ENCODE measurements at regions not wholly inside any gene's neighbourhood (a gene's known extent, or its start where the extent isn't known, plus 50 kb on each side); places are given as distances from the start of the nearest gene placed in this dataset.
"Not testable (repeated sequence)": the region's sequence is repeated elsewhere in the genome, so short reads cannot be mapped to it uniquely, and the experiment has no call there.

- no peak for FAIRE-seq
- TF ChIP-seq FOSB (CRISPR knock-in tag; IDR thresholded peaks at IDR 0.05) = no peak
- TF ChIP-seq BHLHE40 (IDR thresholded peaks at IDR 0.05; ENCODE audit: low read depth, low read length) = no peak
- TF ChIP-seq HOXB13 (CRISPR knock-in tag; IDR thresholded peaks at IDR 0.05; ENCODE audit: low read depth) = no peak
- Histone ChIP-seq H3K27ac (no peak overlapping the region), H3K4me3 (no peak overlapping the region), H3K9me3 (no peaks in the 10 kb centered on the region), H3K4me2 (no peak overlapping the region), H3K4me1 (no peaks in the 10 kb centered on the region)
- POLR2A ChIA-PET = no interaction called here
- ATAC-seq = no peak
- DNase-seq (ENCODE audit: low read depth in 1 of 2, low spot score in 1 of 2) = no peak
- WGBS (ENCODE audit: missing lambda C conversion rate) = 51% methylated on average over 3 of the region's 3 CpGs
- CTCF ChIA-PET = no interaction called here
Measured at GRCh38 chr3:134729649-134730048, 65.4 kb upstream of the EPHB1 start.

- H3K4me3 ChIP-seq = no peak overlapping the region
- TF ChIP-seq POLR2AphosphoS2 (conservative IDR thresholded peaks at IDR 0.05; ENCODE audit: low read length) (no peak), BHLHE40 (IDR thresholded peaks at IDR 0.05; ENCODE audit: low read depth, low read length) (no peak), HMGXB4 (CRISPR knock-in tag; IDR thresholded peaks at IDR 0.05; ENCODE audit: borderline replicate concordance) (no peak), NFE2L2 (conservative IDR thresholded peaks at IDR 0.05; ENCODE audit: low read length) (no peak), ELK1 (IDR thresholded peaks at IDR 0.05; ENCODE audit: low read depth, low read length) (no peak), MAZ (IDR thresholded peaks at IDR 0.05; ENCODE audit: borderline replicate concordance, low read depth, low read length) (no peak), ESRRA (IDR thresholded peaks at IDR 0.05; ENCODE audit: borderline replicate concordance, low read length) (no peak), FOSL2 (IDR thresholded peaks at IDR 0.05) (no peak), FOSL2 (CRISPR knock-in tag; IDR thresholded peaks at IDR 0.05) (no peak), CBX2 (IDR thresholded peaks at IDR 0.05; ENCODE audit: borderline replicate concordance, low read depth) (no peak), CHD2 (IDR thresholded peaks at IDR 0.05; ENCODE audit: low read length, partially characterized antibody) (no peak), ZSCAN20 (CRISPR knock-in tag; IDR thresholded peaks at IDR 0.05) (no peak), HES2 (IDR thresholded peaks at IDR 0.05) (no peak), NR3C1 (IDR thresholded peaks at IDR 0.05) (no peak), KDM5A (IDR thresholded peaks at IDR 0.05) (no peak), TP53 (CRISPR knock-in tag; IDR thresholded peaks at IDR 0.05) (no peak)
- H3K9me3 ChIP-seq = no peaks in the 10 kb centered on the region
- CTCF ChIA-PET = no interaction called here
- no peak overlapping the region for H3K4me2 ChIP-seq
- H3K27ac ChIP-seq = no peak overlapping the region
- POLR2A ChIA-PET = no interaction called here
- WGBS (ENCODE audit: missing lambda C conversion rate) = 50% methylated on average over 2 of the region's 2 CpGs
- DNase-seq (ENCODE audit: low read depth in 1 of 2, low spot score in 1 of 2) (no peak), FAIRE-seq (no peak), ATAC-seq (no peak)
- H3K4me1 ChIP-seq = no peaks in the 10 kb centered on the region
Measured at GRCh38 chr3:134737516-134737915, 57.5 kb upstream of the EPHB1 start.

GRCh38 chr3:134740077-134740476, 55.0 kb upstream of the EPHB1 start:
- DNase-seq (ENCODE audit: low read depth in 1 of 2, low spot score in 1 of 2); H3K4me1 ChIP-seq; CTCF ChIA-PET; ATAC-seq; FAIRE-seq; H3K9me3 ChIP-seq; H3K27ac ChIP-seq; H3K4me3 ChIP-seq; POLR2A ChIA-PET; H3K4me2 ChIP-seq: not testable (repeated sequence)
- peak; percentile 43 for TF ChIP-seq ZC3H11A (IDR thresholded peaks at IDR 0.05)
- WGBS (ENCODE audit: missing lambda C conversion rate) = 24% methylated on average over 7 of the region's 7 CpGs

- ChIA-PET CTCF (interaction anchor here (0.6 kb wide), 1 partner anchor 12 kb away, joined by 3 read pairs; no protein-coding TSS in a partner anchor), POLR2A (no interaction called here)
- H3K4me3 ChIP-seq = no peak overlapping the region
- no peak overlapping the region for H3K4me2 ChIP-seq
- ATAC-seq = no peak
- no peak for FAIRE-seq
- H3K27ac ChIP-seq = no peak overlapping the region
- 0% methylated on average over 1 of the region's 1 CpG for WGBS (ENCODE audit: missing lambda C conversion rate)
- H3K4me1 ChIP-seq = no peaks in the 10 kb centered on the region
- no peaks in the 10 kb centered on the region for H3K9me3 ChIP-seq
- TF ChIP-seq HEYL (CRISPR knock-in tag; IDR thresholded peaks at IDR 0.05) = no peak
- no peak for TF ChIP-seq NFE2L2 (conservative IDR thresholded peaks at IDR 0.05; ENCODE audit: low read length)
- no peak for TF ChIP-seq PHF8 (IDR thresholded peaks at IDR 0.05; ENCODE audit: borderline replicate concordance, low read depth)
- no peak for TF ChIP-seq NPAS2 (CRISPR knock-in tag; IDR thresholded peaks at IDR 0.05; ENCODE audit: borderline replicate concordance)
- no peak for TF ChIP-seq REST (IDR thresholded peaks at IDR 0.05)
- no peak for DNase-seq (ENCODE audit: low read depth in 1 of 2, low spot score in 1 of 2)
Measured at GRCh38 chr3:134742202-134742601, 52.9 kb upstream of the EPHB1 start.

All from A549 (cell line).